Mesodermal cell (in vitro differentiated cells): ENCODE measurements at regions not wholly inside any gene's neighbourhood (a gene's known extent, or its start where the extent isn't known, plus 50 kb on each side); places are given as distances from the start of the nearest gene placed in this dataset.

Experiments
- H3K27ac ChIP-seq: 2 replicates; pipeline ENCODE4 v1.7.0; 2013; ENCODE audit warnings: mild to moderate bottlenecking, low read depth, low read length, moderate library complexity; ENCODE audit not compliant: severe bottlenecking
- H3K36me3 ChIP-seq: 2 replicates; pipeline ENCODE4 v1.7.1; 2013; ENCODE audit warnings: mild to moderate bottlenecking, low read length, moderate library complexity; ENCODE audit not compliant: control insufficient read depth, insufficient read depth
- H3K4me1 ChIP-seq: one replicate; pipeline ENCODE4 v1.7.1; 2013; ENCODE audit warnings: mild to moderate bottlenecking, low read length; ENCODE audit not compliant: insufficient read depth, control insufficient read depth, poor library complexity, severe bottlenecking
- H3K4me3 ChIP-seq: 2 replicates; pipeline ENCODE4 v1.7.0; 2013; ENCODE audit warnings: low read length, control low read depth, mild to moderate bottlenecking; ENCODE audit not compliant: insufficient read depth, poor library complexity, severe bottlenecking; ENCODE audit errors: extremely low read depth
- H3K9me3 ChIP-seq: 2 replicates; pipeline ENCODE4 v1.7.1; 2013; ENCODE audit warnings: mild to moderate bottlenecking, low read length, moderate library complexity; ENCODE audit not compliant: control insufficient read depth
- WGBS, 2 experiments: methylation state at CpG; one replicate each; pipeline ENCODE4 v1.1.5; 2013; ENCODE audit warnings: missing lambda C conversion rate in 2 of 2; ENCODE audit not compliant: insufficient coverage in 2 of 2; 5-methylcytosine and 5-hydroxymethylcytosine counted together

- Histone ChIP-seq H3K4me1 (no peaks in the 10 kb centered on the region), H3K36me3 (no peaks in the 10 kb centered on the region), H3K4me3 (no peak overlapping the region), H3K9me3 (no peaks in the 10 kb centered on the region), H3K27ac (no peak overlapping the region)
- WGBS, 2 experiments, result 90 to 100% methylated on average over 1 of the region's 2 CpGs
Measured at GRCh38 chr9:38286766-38287165, 105.7 kb upstream of the ALDH1B1 start.

GRCh38 chr9:38286357-38286756, 106.1 kb upstream of the ALDH1B1 start:
- Histone ChIP-seq H3K36me3 (no peaks in the 10 kb centered on the region), H3K4me1 (no peaks in the 10 kb centered on the region), H3K4me3 (no peak overlapping the region), H3K9me3 (no peaks in the 10 kb centered on the region), H3K27ac (no peak overlapping the region)

GRCh38 chr9:38285236-38285635, 107.3 kb upstream of the ALDH1B1 start:
- no peak overlapping the region for H3K4me3 ChIP-seq
- no peak overlapping the region for H3K27ac ChIP-seq
- no peaks in the 10 kb centered on the region for H3K9me3 ChIP-seq
- WGBS, 2 experiments, result 42 to 50% methylated on average over 2 of the region's 2 CpGs
- no peaks in the 10 kb centered on the region for H3K4me1 ChIP-seq
- no peaks in the 10 kb centered on the region for H3K36me3 ChIP-seq

GRCh38 chr9:38284588-38285051, 107.9 kb upstream of the ALDH1B1 start:
- H3K9me3 ChIP-seq, result no peaks in the 10 kb centered on the region
- no peak overlapping the region for H3K4me3 ChIP-seq
- no peak overlapping the region for H3K27ac ChIP-seq
- no peaks in the 10 kb centered on the region for H3K36me3 ChIP-seq
- WGBS, 2 experiments, result 26 to 37% methylated on average over 5 of the region's 10 CpGs
- H3K4me1 ChIP-seq, result no peaks in the 10 kb centered on the region

GRCh38 chr9:38284039-38284575, 108.4 kb upstream of the ALDH1B1 start:
- Histone ChIP-seq H3K4me3 (no peak overlapping the region), H3K9me3 (no peaks in the 10 kb centered on the region), H3K27ac (no peak overlapping the region), H3K4me1 (no peaks in the 10 kb centered on the region), H3K36me3 (no peaks in the 10 kb centered on the region)
- 80 to 96% methylated on average over 8 of the region's 9 CpGs for WGBS, 2 experiments

GRCh38 chr9:38282756-38283155, 109.7 kb upstream of the ALDH1B1 start:
- Histone ChIP-seq H3K36me3 (no peaks in the 10 kb centered on the region), H3K4me1 (no peaks in the 10 kb centered on the region), H3K9me3 (no peaks in the 10 kb centered on the region), H3K27ac (no peak overlapping the region), H3K4me3 (no peak overlapping the region)
- 0 to 40% methylated on average over 1 to 2 of the region's 4 CpGs for WGBS, 2 experiments

- WGBS, 2 experiments, result 88 to 90% methylated on average over 10 to 11 of the region's 11 CpGs
- H3K36me3 ChIP-seq, result no peaks in the 10 kb centered on the region
Measured at GRCh38 chr9:38281917-38282316, 110.6 kb upstream of the ALDH1B1 start.

GRCh38 chr9:38281196-38281595, 111.3 kb upstream of the ALDH1B1 start:
- H3K36me3 ChIP-seq, result no peaks in the 10 kb centered on the region
- H3K4me1 ChIP-seq, result no peaks in the 10 kb centered on the region
- WGBS, 2 experiments, result 70 to 79% methylated on average over 3 to 4 of the region's 4 CpGs

More at GRCh38 chr9:38281917-38282316, 110.6 kb upstream of the ALDH1B1 start:
- no peak overlapping the region for H3K4me3 ChIP-seq
- no peaks in the 10 kb centered on the region for H3K4me1 ChIP-seq
- H3K9me3 ChIP-seq, result no peaks in the 10 kb centered on the region
- H3K27ac ChIP-seq, result no peak overlapping the region

GRCh38 chr9:38280251-38280800, 112.2 kb upstream of the ALDH1B1 start:
- Histone ChIP-seq H3K4me3 (no peak overlapping the region), H3K9me3 (no peaks in the 10 kb centered on the region), H3K4me1 (no peaks in the 10 kb centered on the region), H3K27ac (no peak overlapping the region), H3K36me3 (no peaks in the 10 kb centered on the region)
- WGBS, 2 experiments, result 78 to 86% methylated on average over 3 to 4 of the region's 6 CpGs

More at GRCh38 chr9:38281196-38281595, 111.3 kb upstream of the ALDH1B1 start:
- no peak overlapping the region for H3K27ac ChIP-seq
- H3K9me3 ChIP-seq, result no peaks in the 10 kb centered on the region
- no peak overlapping the region for H3K4me3 ChIP-seq

GRCh38 chr9:38278931-38279679, 113.4 kb upstream of the ALDH1B1 start:
- Histone ChIP-seq H3K4me3 (no peak overlapping the region), H3K4me1 (no peaks in the 10 kb centered on the region), H3K36me3 (no peaks in the 10 kb centered on the region), H3K9me3 (no peaks in the 10 kb centered on the region), H3K27ac (no peak overlapping the region)
- WGBS, 2 experiments, result 88 to 91% methylated on average over 6 to 7 of the region's 7 CpGs

- Histone ChIP-seq H3K4me3 (no peak overlapping the region), H3K9me3 (no peaks in the 10 kb centered on the region), H3K36me3 (no peaks in the 10 kb centered on the region), H3K27ac (no peak overlapping the region), H3K4me1 (no peaks in the 10 kb centered on the region)
- 88 to 91% methylated on average over 1 to 2 of the region's 4 CpGs for WGBS, 2 experiments
Measured at GRCh38 chr9:38278457-38278856, 114.0 kb upstream of the ALDH1B1 start.
